ENCODE measurements at regions not wholly inside any gene's neighbourhood (a gene's known extent, or its start where the extent isn't known, plus 50 kb on each side); places are given as distances from the start of the nearest gene placed in this dataset.
"Not testable (repeated sequence)": the region's sequence is repeated elsewhere in the genome, so short reads cannot be mapped to it uniquely, and the experiment has no call there.

GRCh38 chr15:59812250-59812870 is 123.2 kb upstream of the BNIP2 start:
- H3K4me3 ChIP-seq = no peak overlapping the region
- H3K4me1 ChIP-seq (replicated peaks in 1 of 2) = no peaks in the 10 kb centered on the region
- peaks cover 4% of the 10 kb centered on the region for H3K27me3 ChIP-seq
- WGBS, 4 donors = 49 to 52% (median 50%) methylated on average over 15 of the region's 15 CpGs
- no peaks in the 10 kb centered on the region for H3K9me3 ChIP-seq (replicated peaks in 1 of 3)
- TF ChIP-seq, protein P1, sequence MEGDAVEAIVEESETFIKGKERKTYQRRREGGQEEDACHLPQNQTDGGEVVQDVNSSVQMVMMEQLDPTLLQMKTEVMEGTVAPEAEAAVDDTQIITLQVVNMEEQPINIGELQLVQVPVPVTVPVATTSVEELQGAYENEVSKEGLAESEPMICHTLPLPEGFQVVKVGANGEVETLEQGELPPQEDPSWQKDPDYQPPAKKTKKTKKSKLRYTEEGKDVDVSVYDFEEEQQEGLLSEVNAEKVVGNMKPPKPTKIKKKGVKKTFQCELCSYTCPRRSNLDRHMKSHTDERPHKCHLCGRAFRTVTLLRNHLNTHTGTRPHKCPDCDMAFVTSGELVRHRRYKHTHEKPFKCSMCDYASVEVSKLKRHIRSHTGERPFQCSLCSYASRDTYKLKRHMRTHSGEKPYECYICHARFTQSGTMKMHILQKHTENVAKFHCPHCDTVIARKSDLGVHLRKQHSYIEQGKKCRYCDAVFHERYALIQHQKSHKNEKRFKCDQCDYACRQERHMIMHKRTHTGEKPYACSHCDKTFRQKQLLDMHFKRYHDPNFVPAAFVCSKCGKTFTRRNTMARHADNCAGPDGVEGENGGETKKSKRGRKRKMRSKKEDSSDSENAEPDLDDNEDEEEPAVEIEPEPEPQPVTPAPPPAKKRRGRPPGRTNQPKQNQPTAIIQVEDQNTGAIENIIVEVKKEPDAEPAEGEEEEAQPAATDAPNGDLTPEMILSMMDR (IDR thresholded peaks at IDR 0.05) = no peak
- TF ChIP-seq POLR2A (IDR thresholded peaks at IDR 0.05) = no peak
- no peaks in the 10 kb centered on the region for H3K36me3 ChIP-seq (replicated peaks in 1 of 2)
- H3K27ac ChIP-seq = no peak overlapping the region
- no peak for DNase-seq
- intact Hi-C loops (cut with DNase I) = no loop called here

- H3K27me3 ChIP-seq; H3K4me1 ChIP-seq (replicated peaks in 1 of 2); H3K27ac ChIP-seq; intact Hi-C loops (cut with DNase I); H3K9me3 ChIP-seq (replicated peaks in 1 of 3); DNase-seq; H3K36me3 ChIP-seq (replicated peaks in 1 of 2); H3K4me3 ChIP-seq: not testable (repeated sequence)
- 60 to 73% (median 64%) methylated on average over 19 of the region's 19 CpGs for WGBS, 4 donors
These were observed 114.3 kb upstream of the BNIP2 start for GRCh38 chr15:59803293-59803966.

GRCh38 chr15:59801649-59802048 is 112.5 kb upstream of the BNIP2 start:
- Histone ChIP-seq H3K9me3 (replicated peaks in 1 of 3) (no peaks in the 10 kb centered on the region), H3K27ac (no peak overlapping the region), H3K36me3 (replicated peaks in 1 of 2) (no peaks in the 10 kb centered on the region), H3K4me3 (no peak overlapping the region), H3K4me1 (replicated peaks in 1 of 2) (no peaks in the 10 kb centered on the region), H3K27me3 (peaks cover 17% of the 10 kb centered on the region)
- 57 to 76% (median 73%) methylated on average over 1 of the region's 1 CpG for WGBS, 4 donors
- TF ChIP-seq, protein P1 (IDR thresholded peaks at IDR 0.05) = no peak
- no peak for TF ChIP-seq POLR2A (IDR thresholded peaks at IDR 0.05)
- DNase-seq = no peak
- intact Hi-C loops (cut with DNase I) = no loop called here

GRCh38 chr15:59798605-59798917 is 109.4 kb upstream of the BNIP2 start:
- Histone ChIP-seq H3K4me3 (no peak overlapping the region), H3K9me3 (replicated peaks in 1 of 3) (no peaks in the 10 kb centered on the region), H3K27me3 (peaks cover 32% of the 10 kb centered on the region), H3K27ac (no peak overlapping the region), H3K4me1 (replicated peaks in 1 of 2) (no peaks in the 10 kb centered on the region), H3K36me3 (replicated peaks in 1 of 2) (no peaks in the 10 kb centered on the region)
- intact Hi-C loops (cut with DNase I) = no loop called here
- no peak for DNase-seq
- TF ChIP-seq, protein P1 (IDR thresholded peaks at IDR 0.05) = no peak
- no peak for TF ChIP-seq POLR2A (IDR thresholded peaks at IDR 0.05)
- 33 to 49% (median 40%) methylated on average over 5 of the region's 5 CpGs for WGBS, 4 donors

Data from adrenal gland (tissue), 9 donors.